K562 (cell line): ENCODE measurements at regions not wholly inside any gene's neighbourhood (a gene's known extent, or its start where the extent isn't known, plus 50 kb on each side); places are given as distances from the start of the nearest gene placed in this dataset.

Experiments used
- CTCF ChIP-seq, 3 experiments: IDR thresholded peaks in 2 of 3; conservative IDR thresholded peaks in 1 of 3; 2 replicates each; pipeline ENCODE4 v1.5.1; 2011 to 2012; ENCODE audit warnings: low read length in 3 of 3, mild to moderate bottlenecking in 3 of 3, control low read depth in 2 of 3, improper control_type of control experiment in 1 of 3, inconsistent platforms in 1 of 3, low read depth in 1 of 3, mixed read lengths in 1 of 3, moderate library complexity in 1 of 3; ENCODE audit not compliant: insufficient read depth in 2 of 3
- POLR2A ChIP-seq: fragments of 450-650 bp; conservative IDR thresholded peaks from 2 replicates; pipeline ENCODE4 v1.6.1; 2016
- REST ChIP-seq, 2 experiments: fragments of 450-650 bp; formaldehyde crosslinking in 1 of 2; IDR thresholded peaks; 2 replicates each; pipeline versions ENCODE4 v1.4.0 to v1.6.1; 2014 to 2020; ENCODE audit warnings: mild to moderate bottlenecking in 2 of 2, borderline replicate concordance in 1 of 2, low read depth in 1 of 2
- SMC3 ChIP-seq: conservative IDR thresholded peaks from 2 replicates; pipeline ENCODE4 v1.6.1; 2011; ENCODE audit warnings: low read depth, low read length, improper control_type of control experiment; ENCODE audit not compliant: insufficient read depth
- TCF7L2 ChIP-seq: fragments of 150-350 bp; IDR thresholded peaks from 2 replicates; pipeline ENCODE4 v1.6.1; 2016; ENCODE audit warnings: low read depth, mild to moderate bottlenecking, low read length, moderate library complexity
- TF ChIP-seq, protein P1 (sequence below): fragments of 450-650 bp; IDR thresholded peaks from 2 replicates; pipeline ENCODE4 v1.6.1; 2016; ENCODE audit warnings: antibody characterized with exemption

- no peak for TF ChIP-seq POLR2A
- no peak for TF ChIP-seq CTCF (IDR thresholded peaks at IDR 0.05 in 2 of 3, conservative IDR thresholded peaks at IDR 0.05 in 1 of 3; ENCODE audit: insufficient read depth in 2 of 3, low read depth in 1 of 3, low read length in 3 of 3)
- no peak for TF ChIP-seq SMC3
- TF ChIP-seq TCF7L2, result no peak
- no peak for TF ChIP-seq REST (IDR thresholded peaks at IDR 0.05; ENCODE audit: borderline replicate concordance)
- no peak for TF ChIP-seq REST (CRISPR knock-in tag; IDR thresholded peaks at IDR 0.05; ENCODE audit: low read depth)
- TF ChIP-seq, protein P1, sequence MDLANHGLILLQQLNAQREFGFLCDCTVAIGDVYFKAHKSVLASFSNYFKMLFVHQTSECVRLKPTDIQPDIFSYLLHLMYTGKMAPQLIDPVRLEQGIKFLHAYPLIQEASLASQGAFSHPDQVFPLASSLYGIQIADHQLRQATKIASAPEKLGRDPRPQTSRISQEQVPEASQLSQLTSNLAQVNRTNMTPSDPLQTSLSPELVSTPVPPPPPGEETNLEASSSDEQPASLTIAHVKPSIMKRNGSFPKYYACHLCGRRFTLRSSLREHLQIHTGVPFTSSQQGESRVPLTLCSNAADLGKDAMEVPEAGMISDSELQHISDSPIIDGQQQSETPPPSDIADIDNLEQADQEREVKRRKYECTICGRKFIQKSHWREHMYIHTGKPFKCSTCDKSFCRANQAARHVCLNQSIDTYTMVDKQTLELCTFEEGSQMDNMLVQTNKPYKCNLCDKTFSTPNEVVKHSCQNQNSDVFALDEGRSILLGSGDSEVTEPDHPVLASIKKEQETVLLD, result no peak
Observed at GRCh38 chr5:27266184-27266583, 227.8 kb upstream of the CDH9 start.
